HG03103 (cell line): ENCODE measurements at regions not wholly inside any gene's neighbourhood (a gene's known extent, or its start where the extent isn't known, plus 50 kb on each side); places are given as distances from the start of the nearest gene placed in this dataset.
"Not testable (repeated sequence)": the region's sequence is repeated elsewhere in the genome, so short reads cannot be mapped to it uniquely, and the experiment has no call there.

Experiments used
- ATAC-seq: cut with Tn5 transposase; IDR thresholded peaks from one replicate; pipeline ENCODE4 v1.9.1; 2021; ENCODE audit warnings: low read depth; ENCODE audit not compliant: unreplicated experiment

GRCh38 chr2:34003795-34004194 is 404.7 kb upstream of the FAM98A start:
- ATAC-seq, result no peak

GRCh38 chr2:34001557-34001956 is 402.5 kb upstream of the FAM98A start:
- ATAC-seq, result no peak

- ATAC-seq, result no peak
Observed at GRCh38 chr2:33984131-33984530, 385.0 kb upstream of the FAM98A start.

- no peak for ATAC-seq
Observed at GRCh38 chr2:33978471-33978870, 379.4 kb upstream of the FAM98A start.

GRCh38 chr2:33975498-33975897 is 376.4 kb upstream of the FAM98A start:
- no peak for ATAC-seq

- ATAC-seq, result no peak
Observed at GRCh38 chr2:33967103-33967502, 368.0 kb upstream of the FAM98A start.

GRCh38 chr2:33958591-33958990 is 359.5 kb upstream of the FAM98A start:
- no peak for ATAC-seq

- no peak for ATAC-seq
Observed at GRCh38 chr2:33949371-33949770, 350.3 kb upstream of the FAM98A start.

- no peak for ATAC-seq
Observed at GRCh38 chr2:33946193-33946592, 347.1 kb upstream of the FAM98A start.

GRCh38 chr2:33933203-33933602 is 334.1 kb upstream of the FAM98A start:
- no peak for ATAC-seq

- no peak for ATAC-seq
Observed at GRCh38 chr2:33931164-33931563, 332.1 kb upstream of the FAM98A start.

GRCh38 chr2:33929467-33929866 is 330.4 kb upstream of the FAM98A start:
- ATAC-seq, result peak; percentile 92

- ATAC-seq, result no peak
Observed at GRCh38 chr2:33927756-33928155, 328.7 kb upstream of the FAM98A start.

- ATAC-seq, result no peak
Observed at GRCh38 chr2:33925311-33925710, 326.2 kb upstream of the FAM98A start.

- ATAC-seq, result no peak
Observed at GRCh38 chr2:33924586-33925169, 325.6 kb upstream of the FAM98A start.

GRCh38 chr2:33917252-33917651 is 318.2 kb upstream of the FAM98A start:
- no peak for ATAC-seq

GRCh38 chr2:33913071-33913616 is 314.0 kb upstream of the FAM98A start:
- ATAC-seq, result no peak

- ATAC-seq, result no peak
Observed at GRCh38 chr2:33911327-33911726, 312.2 kb upstream of the FAM98A start.

- ATAC-seq, result no peak
Observed at GRCh38 chr2:33909945-33910695, 311.0 kb upstream of the FAM98A start.

- ATAC-seq, result no peak
Observed at GRCh38 chr2:33907866-33908265, 308.8 kb upstream of the FAM98A start.

- not testable (repeated sequence) for ATAC-seq
Observed at GRCh38 chr2:33906129-33906528, 307.0 kb upstream of the FAM98A start.

- no peak for ATAC-seq
Observed at GRCh38 chr2:33904801-33905200, 305.7 kb upstream of the FAM98A start.
